ENCODE measurements at regions not wholly inside any gene's neighbourhood (a gene's known extent, or its start where the extent isn't known, plus 50 kb on each side); places are given as distances from the start of the nearest gene placed in this dataset.

DNA sequence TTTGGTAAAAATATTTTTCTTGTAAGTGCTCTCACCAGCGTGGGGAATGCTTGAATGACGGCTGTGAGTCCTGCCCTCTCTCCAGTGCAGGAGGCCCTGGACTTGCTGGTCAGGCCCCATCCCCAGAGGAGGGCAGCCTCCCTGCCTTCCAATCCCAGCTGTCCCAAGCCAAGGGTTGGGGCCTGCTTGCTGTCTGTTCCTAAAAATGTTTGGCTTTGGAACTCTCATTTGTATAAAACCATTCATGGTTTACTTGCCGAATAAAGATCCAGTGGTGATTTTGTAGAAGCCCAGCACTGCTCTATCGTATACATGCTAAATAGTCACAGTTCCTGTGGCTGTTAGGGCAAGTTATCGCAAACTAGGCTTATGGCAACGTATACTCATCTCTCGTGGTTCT is 121.7 kb downstream of the GLRX3 start:
- no peak overlapping the region for H2AFZ ChIP-seq (ENCODE audit: low read length)
- no peaks in the 10 kb centered on the region for H3K79me1 ChIP-seq (ENCODE audit: insufficient read depth, low read depth, low read length, poor library complexity, severe bottlenecking)
- no peak overlapping the region for H2BK20ac ChIP-seq (ENCODE audit: low read depth, low read length, poor library complexity, severe bottlenecking)
- no peaks in the 10 kb centered on the region for H3K27me3 ChIP-seq (ENCODE audit: insufficient read depth, low read length)
- no peaks in the 10 kb centered on the region for H3K79me2 ChIP-seq (ENCODE audit: insufficient read depth, low read length)
- no peak overlapping the region for H2BK15ac ChIP-seq (ENCODE audit: low read depth, low read length)
- no peak overlapping the region for H3K56ac ChIP-seq (ENCODE audit: insufficient read length, low read depth, low read length)
- no peak overlapping the region for H3K9ac ChIP-seq (ENCODE audit: extremely low read depth, insufficient read length, low read length)
- DNase-seq = no peak
- H3K18ac ChIP-seq (ENCODE audit: insufficient read length, low read depth, low read length) = no peak overlapping the region
- no peak overlapping the region for H3K23ac ChIP-seq (ENCODE audit: insufficient read length, low read depth, low read length)
- no peak overlapping the region for H3K4me3 Mint-ChIP-seq
- H3K14ac ChIP-seq (ENCODE audit: insufficient read depth, low read length) = no peak overlapping the region
- H3K4me2 ChIP-seq (ENCODE audit: insufficient read depth, insufficient read length, low read length) = no peak overlapping the region
- no peak overlapping the region for H3K27ac ChIP-seq (ENCODE audit: insufficient read length, low read depth, low read length)
- no peaks in the 10 kb centered on the region for H4K20me1 ChIP-seq (ENCODE audit: control insufficient read depth, insufficient read depth, insufficient read length)
- WGBS (ENCODE audit: extremely low coverage, insufficient read length, low lambda C conversion rate) = no CpG with 5 or more reads among the region's 7 CpGs
- H3K4ac ChIP-seq (ENCODE audit: low read depth, low read length) = no peak overlapping the region
- no peak overlapping the region for H2BK5ac ChIP-seq (ENCODE audit: insufficient read length, low read length)
- H3K9me3 Mint-ChIP-seq = peaks cover 35 to 52% of the 10 kb centered on the region in 2 experiments
- H3K27ac Mint-ChIP-seq = no peak overlapping the region
- peaks cover 3% of the 10 kb centered on the region; the same call in 1 of the 2 replicates for H3K27me3 Mint-ChIP-seq (ENCODE audit: low read depth)
- H3K4me1 ChIP-seq (ENCODE audit: insufficient read depth, low read length) = no peaks in the 10 kb centered on the region
- H3T11ph ChIP-seq (ENCODE audit: low read length) = no peak overlapping the region
- no peak overlapping the region for H2AK5ac ChIP-seq (ENCODE audit: insufficient read length, low read length)
- no peak for TF ChIP-seq CTCF (conservative IDR thresholded peaks at IDR 0.05)
- H4K91ac ChIP-seq (ENCODE audit: insufficient read length, low read depth, low read length) = no peak overlapping the region
- no peak overlapping the region for H4K8ac ChIP-seq (replicated peaks; ENCODE audit: insufficient read length, low read depth, low read length)
- H3K23me2 ChIP-seq (ENCODE audit: insufficient read length, low read depth, low read length, poor library complexity, severe bottlenecking) = no peaks in the 10 kb centered on the region
- H2BK120ac ChIP-seq (ENCODE audit: low read depth, low read length, poor library complexity, severe bottlenecking) = no peak overlapping the region
- H3K4me1 Mint-ChIP-seq = peaks cover 3 to 6% of the 10 kb centered on the region in 2 experiments; a peak in 2 of 4 replicates
- peaks cover 6% of the 10 kb centered on the region for H3K9me3 ChIP-seq (ENCODE audit: control insufficient read depth, low read depth, low read length)
- H4K5ac ChIP-seq (ENCODE audit: insufficient read length, low read depth, low read length) = no peak overlapping the region
- H3K36me3 Mint-ChIP-seq (ENCODE audit: insufficient read depth in 1 of 3, low read depth in 3 of 3) = peaks cover 0 to 7% (median 5%) of the 10 kb centered on the region in 3 experiments; a peak in 2 of 7 replicates
- no peak overlapping the region for H2BK12ac ChIP-seq (ENCODE audit: insufficient read length, low read depth, low read length)

Measured in H9 (cell line).